ENCODE measurements at regions not wholly inside any gene's neighbourhood (a gene's known extent, or its start where the extent isn't known, plus 50 kb on each side); places are given as distances from the start of the nearest gene placed in this dataset.

- no peak overlapping the region for H3K9ac ChIP-seq (ENCODE audit: low read length)
- no peak overlapping the region for H4K8ac ChIP-seq (ENCODE audit: low read depth, low read length)
- H3K23ac ChIP-seq (ENCODE audit: low read length) = no peak overlapping the region
- H2AK5ac ChIP-seq (ENCODE audit: low read length) = no peak overlapping the region
- no CpG with 5 or more reads among the region's 2 CpGs for WGBS (ENCODE audit: extremely low coverage, insufficient coverage, low lambda C conversion rate)
- H3K4ac ChIP-seq (ENCODE audit: low read depth, low read length) = no peak overlapping the region
- no peak overlapping the region for H2BK15ac ChIP-seq (replicated peaks; ENCODE audit: low read depth)
- no peak overlapping the region for H3K56ac ChIP-seq (ENCODE audit: low read length)
- H3K27ac ChIP-seq (ENCODE audit: low read depth, low read length) = no peak overlapping the region
- H2BK5ac ChIP-seq (ENCODE audit: low read length) = no peak overlapping the region
- H3K36me3 ChIP-seq (ENCODE audit: control insufficient read depth, insufficient read depth, low read length) = no peaks in the 10 kb centered on the region
- H3K27me3 ChIP-seq (ENCODE audit: insufficient read depth, low read length, poor library complexity) = no peaks in the 10 kb centered on the region
- no peak for DNase-seq
- peaks cover 2% of the 10 kb centered on the region for H3K4me1 ChIP-seq (ENCODE audit: control insufficient read depth, low read depth, low read length)
- no peak overlapping the region for H2BK120ac ChIP-seq (ENCODE audit: low read depth, low read length)
- no peak overlapping the region for H4K5ac ChIP-seq (ENCODE audit: low read length)
- H3K18ac ChIP-seq (ENCODE audit: low read length) = no peak overlapping the region
- no peaks in the 10 kb centered on the region for H3K79me1 ChIP-seq (ENCODE audit: low read length)
- no peak overlapping the region for H3K4me2 ChIP-seq (ENCODE audit: low read length)
- H3K79me2 ChIP-seq (ENCODE audit: control insufficient read depth, insufficient read depth, low read length) = no peaks in the 10 kb centered on the region
- no peak overlapping the region for H3K4me3 ChIP-seq (ENCODE audit: low read length)
Measured at GRCh38 chr3:117149584-117149983, 440.0 kb downstream of the TUSC7 start.

GRCh38 chr3:117150628-117151027 is 441.0 kb downstream of the TUSC7 start:
- peaks cover 2% of the 10 kb centered on the region for H3K4me1 ChIP-seq (ENCODE audit: control insufficient read depth, low read depth, low read length)
- no peak overlapping the region for H2BK120ac ChIP-seq (ENCODE audit: low read depth, low read length)
- H3K4ac ChIP-seq (ENCODE audit: low read depth, low read length) = no peak overlapping the region
- H2AK5ac ChIP-seq (ENCODE audit: low read length) = no peak overlapping the region
- no peak overlapping the region for H4K5ac ChIP-seq (ENCODE audit: low read length)
- no CpG with 5 or more reads among the region's 3 CpGs for WGBS (ENCODE audit: extremely low coverage, insufficient coverage, low lambda C conversion rate)
- no peak overlapping the region for H3K56ac ChIP-seq (ENCODE audit: low read length)
- H3K27ac ChIP-seq (ENCODE audit: low read depth, low read length) = no peak overlapping the region
- no peak overlapping the region for H3K9ac ChIP-seq (ENCODE audit: low read length)
- H3K23ac ChIP-seq (ENCODE audit: low read length) = no peak overlapping the region
- H3K4me2 ChIP-seq (ENCODE audit: low read length) = no peak overlapping the region
- H2BK5ac ChIP-seq (ENCODE audit: low read length) = no peak overlapping the region
- H4K8ac ChIP-seq (ENCODE audit: low read depth, low read length) = no peak overlapping the region
- H3K18ac ChIP-seq (ENCODE audit: low read length) = no peak overlapping the region
- H2BK15ac ChIP-seq (replicated peaks; ENCODE audit: low read depth) = no peak overlapping the region
- DNase-seq = no peak
- H3K79me2 ChIP-seq (ENCODE audit: control insufficient read depth, insufficient read depth, low read length) = no peaks in the 10 kb centered on the region
- H3K79me1 ChIP-seq (ENCODE audit: low read length) = no peaks in the 10 kb centered on the region
- no peaks in the 10 kb centered on the region for H3K36me3 ChIP-seq (ENCODE audit: control insufficient read depth, insufficient read depth, low read length)
- no peak overlapping the region for H3K4me3 ChIP-seq (ENCODE audit: low read length)
- no peaks in the 10 kb centered on the region for H3K27me3 ChIP-seq (ENCODE audit: insufficient read depth, low read length, poor library complexity)

- no peak for DNase-seq
- H4K5ac ChIP-seq (ENCODE audit: low read length) = no peak overlapping the region
- no peak overlapping the region for H4K8ac ChIP-seq (ENCODE audit: low read depth, low read length)
- no peak overlapping the region for H2BK120ac ChIP-seq (ENCODE audit: low read depth, low read length)
- H3K36me3 ChIP-seq (ENCODE audit: control insufficient read depth, insufficient read depth, low read length) = no peaks in the 10 kb centered on the region
- no peak overlapping the region for H3K9ac ChIP-seq (ENCODE audit: low read length)
- WGBS (ENCODE audit: extremely low coverage, insufficient coverage, low lambda C conversion rate) = no CpG with 5 or more reads among the region's 3 CpGs
- H2BK5ac ChIP-seq (ENCODE audit: low read length) = no peak overlapping the region
- no peaks in the 10 kb centered on the region for H3K79me1 ChIP-seq (ENCODE audit: low read length)
- H3K18ac ChIP-seq (ENCODE audit: low read length) = no peak overlapping the region
- H2BK15ac ChIP-seq (replicated peaks; ENCODE audit: low read depth) = no peak overlapping the region
- H3K79me2 ChIP-seq (ENCODE audit: control insufficient read depth, insufficient read depth, low read length) = no peaks in the 10 kb centered on the region
- H3K23ac ChIP-seq (ENCODE audit: low read length) = no peak overlapping the region
- no peak overlapping the region for H3K27ac ChIP-seq (ENCODE audit: low read depth, low read length)
- H3K27me3 ChIP-seq (ENCODE audit: insufficient read depth, low read length, poor library complexity) = no peaks in the 10 kb centered on the region
- H3K4ac ChIP-seq (ENCODE audit: low read depth, low read length) = no peak overlapping the region
- no peak overlapping the region for H3K4me2 ChIP-seq (ENCODE audit: low read length)
- no peak overlapping the region for H2AK5ac ChIP-seq (ENCODE audit: low read length)
- H3K56ac ChIP-seq (ENCODE audit: low read length) = no peak overlapping the region
- no peaks in the 10 kb centered on the region for H3K4me1 ChIP-seq (ENCODE audit: control insufficient read depth, low read depth, low read length)
- H3K4me3 ChIP-seq (ENCODE audit: low read length) = no peak overlapping the region
Measured at GRCh38 chr3:117160176-117160575, 450.6 kb downstream of the TUSC7 start.

- no peak overlapping the region for H3K4me2 ChIP-seq (ENCODE audit: low read length)
- no peak overlapping the region for H4K5ac ChIP-seq (ENCODE audit: low read length)
- H4K8ac ChIP-seq (ENCODE audit: low read depth, low read length) = no peak overlapping the region
- no peak overlapping the region for H3K4ac ChIP-seq (ENCODE audit: low read depth, low read length)
- WGBS (ENCODE audit: extremely low coverage, insufficient coverage, low lambda C conversion rate) = no CpG with 5 or more reads among the region's 1 CpG
- H3K18ac ChIP-seq (ENCODE audit: low read length) = no peak overlapping the region
- no peaks in the 10 kb centered on the region for H3K27me3 ChIP-seq (ENCODE audit: insufficient read depth, low read length, poor library complexity)
- H3K9ac ChIP-seq (ENCODE audit: low read length) = no peak overlapping the region
- no peak overlapping the region for H2BK5ac ChIP-seq (ENCODE audit: low read length)
- H2BK15ac ChIP-seq (replicated peaks; ENCODE audit: low read depth) = no peak overlapping the region
- no peaks in the 10 kb centered on the region for H3K79me1 ChIP-seq (ENCODE audit: low read length)
- H2BK120ac ChIP-seq (ENCODE audit: low read depth, low read length) = no peak overlapping the region
- H2AK5ac ChIP-seq (ENCODE audit: low read length) = no peak overlapping the region
- no peaks in the 10 kb centered on the region for H3K79me2 ChIP-seq (ENCODE audit: control insufficient read depth, insufficient read depth, low read length)
- no peak overlapping the region for H3K27ac ChIP-seq (ENCODE audit: low read depth, low read length)
- DNase-seq = no peak
- H3K23ac ChIP-seq (ENCODE audit: low read length) = no peak overlapping the region
- no peak overlapping the region for H3K56ac ChIP-seq (ENCODE audit: low read length)
- H3K36me3 ChIP-seq (ENCODE audit: control insufficient read depth, insufficient read depth, low read length) = no peaks in the 10 kb centered on the region
- no peaks in the 10 kb centered on the region for H3K4me1 ChIP-seq (ENCODE audit: control insufficient read depth, low read depth, low read length)
- H3K4me3 ChIP-seq (ENCODE audit: low read length) = no peak overlapping the region
Measured at GRCh38 chr3:117161816-117162215, 452.2 kb downstream of the TUSC7 start.

- no CpG with 5 or more reads among the region's 2 CpGs for WGBS (ENCODE audit: extremely low coverage, insufficient coverage, low lambda C conversion rate)
- no peaks in the 10 kb centered on the region for H3K4me1 ChIP-seq (ENCODE audit: control insufficient read depth, low read depth, low read length)
- H3K36me3 ChIP-seq (ENCODE audit: control insufficient read depth, insufficient read depth, low read length) = no peaks in the 10 kb centered on the region
- H3K27me3 ChIP-seq (ENCODE audit: insufficient read depth, low read length, poor library complexity) = no peaks in the 10 kb centered on the region
- no peak overlapping the region for H3K27ac ChIP-seq (ENCODE audit: low read depth, low read length)
- no peak overlapping the region for H3K23ac ChIP-seq (ENCODE audit: low read length)
- H4K5ac ChIP-seq (ENCODE audit: low read length) = no peak overlapping the region
- no peak overlapping the region for H3K4me2 ChIP-seq (ENCODE audit: low read length)
- H3K9ac ChIP-seq (ENCODE audit: low read length) = no peak overlapping the region
- no peak overlapping the region for H3K4me3 ChIP-seq (ENCODE audit: low read length)
- H2BK5ac ChIP-seq (ENCODE audit: low read length) = no peak overlapping the region
- H2AK5ac ChIP-seq (ENCODE audit: low read length) = no peak overlapping the region
- H3K79me1 ChIP-seq (ENCODE audit: low read length) = no peaks in the 10 kb centered on the region
- H2BK15ac ChIP-seq (replicated peaks; ENCODE audit: low read depth) = no peak overlapping the region
- no peak overlapping the region for H3K18ac ChIP-seq (ENCODE audit: low read length)
- H4K8ac ChIP-seq (ENCODE audit: low read depth, low read length) = no peak overlapping the region
- no peaks in the 10 kb centered on the region for H3K79me2 ChIP-seq (ENCODE audit: control insufficient read depth, insufficient read depth, low read length)
- H3K4ac ChIP-seq (ENCODE audit: low read depth, low read length) = no peak overlapping the region
- DNase-seq = no peak
- no peak overlapping the region for H3K56ac ChIP-seq (ENCODE audit: low read length)
- no peak overlapping the region for H2BK120ac ChIP-seq (ENCODE audit: low read depth, low read length)
Measured at GRCh38 chr3:117165176-117165575, 455.6 kb downstream of the TUSC7 start.

GRCh38 chr3:117165601-117166051 is 456.0 kb downstream of the TUSC7 start:
- Histone ChIP-seq H3K27ac (ENCODE audit: low read depth, low read length) (no peak overlapping the region), H3K4ac (ENCODE audit: low read depth, low read length) (no peak overlapping the region)
- WGBS (ENCODE audit: extremely low coverage, insufficient coverage, low lambda C conversion rate) = no CpG with 5 or more reads among the region's 5 CpGs

More at GRCh38 chr3:117165601-117166051, 456.0 kb downstream of the TUSC7 start:
- Histone ChIP-seq H2BK5ac (ENCODE audit: low read length) (no peak overlapping the region), H3K36me3 (ENCODE audit: control insufficient read depth, insufficient read depth, low read length) (no peaks in the 10 kb centered on the region), H3K79me2 (ENCODE audit: control insufficient read depth, insufficient read depth, low read length) (no peaks in the 10 kb centered on the region), H3K4me2 (ENCODE audit: low read length) (no peak overlapping the region), H3K18ac (ENCODE audit: low read length) (no peak overlapping the region), H3K9ac (ENCODE audit: low read length) (no peak overlapping the region), H3K79me1 (ENCODE audit: low read length) (no peaks in the 10 kb centered on the region), H3K23ac (ENCODE audit: low read length) (no peak overlapping the region), H3K56ac (ENCODE audit: low read length) (no peak overlapping the region), H2BK120ac (ENCODE audit: low read depth, low read length) (no peak overlapping the region), H2BK15ac (replicated peaks; ENCODE audit: low read depth) (no peak overlapping the region), H3K27me3 (ENCODE audit: insufficient read depth, low read length, poor library complexity) (no peaks in the 10 kb centered on the region), H3K4me1 (ENCODE audit: control insufficient read depth, low read depth, low read length) (no peaks in the 10 kb centered on the region), H4K5ac (ENCODE audit: low read length) (no peak overlapping the region), H4K8ac (ENCODE audit: low read depth, low read length) (no peak overlapping the region), H2AK5ac (ENCODE audit: low read length) (no peak overlapping the region), H3K4me3 (ENCODE audit: low read length) (no peak overlapping the region)
- DNase-seq = peak; percentile 50

All from mesendoderm (in vitro differentiated cells).